ENCODE measurements at regions not wholly inside any gene's neighbourhood (a gene's known extent, or its start where the extent isn't known, plus 50 kb on each side); places are given as distances from the start of the nearest gene placed in this dataset.

GRCh38 chr22:47576908-47577307, 814.5 kb downstream of the TBC1D22A start (continued):
- TF ChIP-seq PATZ1 (tag by site-specific recombination; IDR thresholded peaks at IDR 0.05) (no peak), ZNF670 (tag by site-specific recombination; IDR thresholded peaks at IDR 0.05; ENCODE audit: low read depth) (no peak)

GRCh38 chr22:47575291-47575690, 812.8 kb downstream of the TBC1D22A start:
- ChIA-PET POLR2A (no interaction called here), CTCF (interaction anchor here (0.6 kb wide), 1 partner anchor 695 kb away, joined by 4 read pairs; no protein-coding TSS in a partner anchor)
- no peak for TF ChIP-seq ZNF548 (tag by site-specific recombination; IDR thresholded peaks at IDR 0.05)
- Histone ChIP-seq H3K4me3 (ENCODE audit: low read depth, low read length) (no peak overlapping the region), H3K27ac (ENCODE audit: extremely low read depth, low read depth, low read length) (no peak overlapping the region), H3K36me3 (ENCODE audit: control insufficient read depth in 2 of 2, insufficient read depth in 1 of 2, low read length in 2 of 2) (no peaks in the 10 kb centered on the region), H3K4me1 (ENCODE audit: control insufficient read depth, insufficient read depth, low read length) (no peaks in the 10 kb centered on the region), H3K9me3 (ENCODE audit: control insufficient read depth, insufficient read depth, low read depth, low read length) (no peaks in the 10 kb centered on the region)

GRCh38 chr22:47574556-47574955, 812.1 kb downstream of the TBC1D22A start:
- CTCF ChIA-PET: no interaction called here
- H3K9me3 ChIP-seq (ENCODE audit: control insufficient read depth, insufficient read depth, low read depth, low read length): no peaks in the 10 kb centered on the region
- no peak overlapping the region for H3K27ac ChIP-seq (ENCODE audit: extremely low read depth, low read depth, low read length)

More at GRCh38 chr22:47574556-47574955, 812.1 kb downstream of the TBC1D22A start:
- Histone ChIP-seq H3K4me1 (ENCODE audit: control insufficient read depth, insufficient read depth, low read length) (no peaks in the 10 kb centered on the region), H3K4me3 (ENCODE audit: low read depth, low read length) (no peak overlapping the region), H3K36me3 (ENCODE audit: control insufficient read depth in 2 of 2, insufficient read depth in 1 of 2, low read length in 2 of 2) (no peaks in the 10 kb centered on the region)
- POLR2A ChIA-PET: no interaction called here
- TF ChIP-seq ZNF48 (tag by site-specific recombination; IDR thresholded peaks at IDR 0.05): no peak
- TF ChIP-seq EGR2 (tag by site-specific recombination; IDR thresholded peaks at IDR 0.05; ENCODE audit: low read depth): no peak
- TF ChIP-seq ZBTB1 (tag by site-specific recombination; IDR thresholded peaks at IDR 0.05): no peak
- no peak for TF ChIP-seq HOXD13 (CRISPR knock-in tag; IDR thresholded peaks at IDR 0.05; ENCODE audit: borderline replicate concordance)
- no peak for TF ChIP-seq SP7 (tag by site-specific recombination; IDR thresholded peaks at IDR 0.05)
- TF ChIP-seq AEBP2 (tag by site-specific recombination; IDR thresholded peaks at IDR 0.05; ENCODE audit: borderline replicate concordance): no peak
- no peak for TF ChIP-seq PRDM10 (tag by site-specific recombination; IDR thresholded peaks at IDR 0.05)
- TF ChIP-seq ZNF221 (tag by site-specific recombination; IDR thresholded peaks at IDR 0.05; ENCODE audit: borderline replicate concordance): no peak
- no peak for TF ChIP-seq ZBTB21 (tag by site-specific recombination; IDR thresholded peaks at IDR 0.05)
- TF ChIP-seq ZBTB48 (tag by site-specific recombination; IDR thresholded peaks at IDR 0.05): no peak
- no peak for TF ChIP-seq ZSCAN23 (tag by site-specific recombination; IDR thresholded peaks at IDR 0.05)
- no peak for TF ChIP-seq ZBTB49 (tag by site-specific recombination; IDR thresholded peaks at IDR 0.05; ENCODE audit: low read depth)
- TF ChIP-seq ZNF433 (tag by site-specific recombination; IDR thresholded peaks at IDR 0.05; ENCODE audit: low read depth): no peak
- TF ChIP-seq YY1 (tag by site-specific recombination; IDR thresholded peaks at IDR 0.05): no peak
- TF ChIP-seq ZNF121 (tag by site-specific recombination; IDR thresholded peaks at IDR 0.05): no peak
- TF ChIP-seq SP2 (tag by site-specific recombination; IDR thresholded peaks at IDR 0.05): no peak
- no peak for TF ChIP-seq ZNF488 (tag by site-specific recombination; IDR thresholded peaks at IDR 0.05)
- TF ChIP-seq ZNF350 (tag by site-specific recombination; IDR thresholded peaks at IDR 0.05): no peak
